ENCODE measurements at regions not wholly inside any gene's neighbourhood (a gene's known extent, or its start where the extent isn't known, plus 50 kb on each side); places are given as distances from the start of the nearest gene placed in this dataset.

DNA sequence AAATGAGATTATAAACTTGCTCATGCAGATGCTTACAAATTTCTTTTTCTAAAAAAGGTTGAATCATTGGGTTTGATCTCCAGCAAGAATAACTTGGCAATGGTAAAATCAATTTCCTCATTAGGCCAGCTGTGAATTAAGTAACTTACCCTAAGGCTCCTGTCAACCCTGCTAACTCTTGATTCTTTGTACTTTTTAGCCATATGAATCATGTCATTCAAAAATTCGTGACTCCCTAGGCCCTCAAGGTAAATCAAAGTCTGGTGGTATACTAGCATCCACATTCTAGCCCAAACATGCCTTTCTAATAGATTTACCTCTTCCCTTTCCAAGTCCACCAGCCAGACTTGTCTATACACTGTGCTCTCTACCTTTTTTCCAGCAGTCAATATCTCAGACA is 420.8 kb upstream of the BRINP1 start:
- Histone ChIP-seq H3K4me2 (ENCODE audit: low read depth, low read length) (no peak overlapping the region), H3F3A (ENCODE audit: insufficient read depth, low read length) (no peaks in the 10 kb centered on the region), H3K27me3 (replicated peaks; ENCODE audit: insufficient read depth, low read length) (no peaks in the 10 kb centered on the region), H3K4me3 (ENCODE audit: low read length) (no peak overlapping the region), H2AFZ (ENCODE audit: low read length) (no peak overlapping the region), H3K9me3 (replicated peaks; ENCODE audit: insufficient read depth, low read length) (no peaks in the 10 kb centered on the region), H3K4me1 (ENCODE audit: low read length) (no peaks in the 10 kb centered on the region), H3K79me2 (ENCODE audit: low read length) (no peaks in the 10 kb centered on the region), H3K36me3 (replicated peaks; ENCODE audit: insufficient read depth, low read length) (no peaks in the 10 kb centered on the region), H4K20me1 (ENCODE audit: insufficient read depth, low read length) (no peaks in the 10 kb centered on the region), H3K9me2 (replicated peaks; ENCODE audit: insufficient read depth, low read length) (no peaks in the 10 kb centered on the region), H3K27ac (ENCODE audit: low read length) (no peak overlapping the region), H3K9ac (ENCODE audit: low read length) (no peak overlapping the region)
- no peak for TF ChIP-seq EZH2phosphoT487 (IDR thresholded peaks at IDR 0.05; ENCODE audit: low read length)
- TF ChIP-seq, protein P1, sequence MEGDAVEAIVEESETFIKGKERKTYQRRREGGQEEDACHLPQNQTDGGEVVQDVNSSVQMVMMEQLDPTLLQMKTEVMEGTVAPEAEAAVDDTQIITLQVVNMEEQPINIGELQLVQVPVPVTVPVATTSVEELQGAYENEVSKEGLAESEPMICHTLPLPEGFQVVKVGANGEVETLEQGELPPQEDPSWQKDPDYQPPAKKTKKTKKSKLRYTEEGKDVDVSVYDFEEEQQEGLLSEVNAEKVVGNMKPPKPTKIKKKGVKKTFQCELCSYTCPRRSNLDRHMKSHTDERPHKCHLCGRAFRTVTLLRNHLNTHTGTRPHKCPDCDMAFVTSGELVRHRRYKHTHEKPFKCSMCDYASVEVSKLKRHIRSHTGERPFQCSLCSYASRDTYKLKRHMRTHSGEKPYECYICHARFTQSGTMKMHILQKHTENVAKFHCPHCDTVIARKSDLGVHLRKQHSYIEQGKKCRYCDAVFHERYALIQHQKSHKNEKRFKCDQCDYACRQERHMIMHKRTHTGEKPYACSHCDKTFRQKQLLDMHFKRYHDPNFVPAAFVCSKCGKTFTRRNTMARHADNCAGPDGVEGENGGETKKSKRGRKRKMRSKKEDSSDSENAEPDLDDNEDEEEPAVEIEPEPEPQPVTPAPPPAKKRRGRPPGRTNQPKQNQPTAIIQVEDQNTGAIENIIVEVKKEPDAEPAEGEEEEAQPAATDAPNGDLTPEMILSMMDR (IDR thresholded peaks at IDR 0.05; ENCODE audit: low read length) = no peak
- no peak for TF ChIP-seq EZH2 (optimal IDR thresholded peaks at IDR 0.05; ENCODE audit: low read depth, low read length)
- no peak for DNase-seq

DNA sequence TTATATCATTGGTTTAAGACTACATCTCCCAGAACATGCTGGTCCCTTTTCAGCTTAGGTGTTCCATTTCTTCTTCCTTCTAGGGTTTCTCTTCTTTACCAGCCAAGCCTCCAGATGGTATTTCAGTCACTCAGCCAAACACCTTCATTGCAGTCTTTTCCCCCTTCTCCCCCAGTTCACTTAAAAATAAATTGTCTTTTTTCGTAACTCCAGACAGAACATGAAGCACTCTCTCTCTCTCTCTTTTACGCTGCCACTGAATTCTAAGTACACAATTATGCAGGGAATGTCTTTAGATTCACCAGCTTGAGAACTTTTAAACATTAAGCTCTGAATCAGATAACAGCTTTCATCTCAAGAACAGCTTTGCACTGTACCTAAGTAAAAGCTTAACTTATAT is 419.7 kb upstream of the BRINP1 start:
- Histone ChIP-seq H3F3A (ENCODE audit: insufficient read depth, low read length) (no peaks in the 10 kb centered on the region), H3K4me2 (ENCODE audit: low read depth, low read length) (no peak overlapping the region), H3K4me1 (ENCODE audit: low read length) (no peaks in the 10 kb centered on the region), H3K9me3 (replicated peaks; ENCODE audit: insufficient read depth, low read length) (no peaks in the 10 kb centered on the region), H3K9me2 (replicated peaks; ENCODE audit: insufficient read depth, low read length) (no peaks in the 10 kb centered on the region), H3K4me3 (ENCODE audit: low read length) (no peak overlapping the region), H3K36me3 (replicated peaks; ENCODE audit: insufficient read depth, low read length) (no peaks in the 10 kb centered on the region), H4K20me1 (ENCODE audit: insufficient read depth, low read length) (no peaks in the 10 kb centered on the region), H2AFZ (ENCODE audit: low read length) (no peak overlapping the region), H3K27me3 (replicated peaks; ENCODE audit: insufficient read depth, low read length) (no peaks in the 10 kb centered on the region), H3K27ac (ENCODE audit: low read length) (no peak overlapping the region), H3K9ac (ENCODE audit: low read length) (no peak overlapping the region), H3K79me2 (ENCODE audit: low read length) (no peaks in the 10 kb centered on the region)
- DNase-seq = no peak
- TF ChIP-seq EZH2 (optimal IDR thresholded peaks at IDR 0.05; ENCODE audit: low read depth, low read length) (no peak), EZH2phosphoT487 (IDR thresholded peaks at IDR 0.05; ENCODE audit: low read length) (no peak)
- TF ChIP-seq, protein P1 (IDR thresholded peaks at IDR 0.05; ENCODE audit: low read length) = no peak

DNA sequence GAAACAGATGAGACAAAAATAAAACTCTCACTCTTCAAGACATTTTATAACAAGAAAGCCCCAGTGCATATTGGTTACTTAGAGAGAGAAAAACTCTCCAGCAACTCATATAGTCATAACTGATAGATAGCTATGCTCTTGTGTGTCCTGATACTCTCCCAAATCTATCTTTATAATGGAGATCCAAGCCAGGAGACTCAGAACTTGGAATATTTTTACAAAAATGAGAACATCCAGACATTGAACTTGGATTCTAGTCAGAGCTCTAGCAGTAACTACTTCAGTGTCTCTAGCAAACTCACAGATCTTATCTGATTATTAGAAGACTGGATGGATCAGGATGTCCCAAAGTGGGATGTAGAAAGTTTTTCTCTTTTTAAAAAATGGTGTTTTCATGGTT is 412.7 kb upstream of the BRINP1 start:
- Histone ChIP-seq H3K9me3 (replicated peaks; ENCODE audit: insufficient read depth, low read length) (no peaks in the 10 kb centered on the region), H3F3A (ENCODE audit: insufficient read depth, low read length) (no peaks in the 10 kb centered on the region), H4K20me1 (ENCODE audit: insufficient read depth, low read length) (no peaks in the 10 kb centered on the region), H3K9ac (ENCODE audit: low read length) (no peak overlapping the region), H3K36me3 (replicated peaks; ENCODE audit: insufficient read depth, low read length) (no peaks in the 10 kb centered on the region), H3K4me2 (ENCODE audit: low read depth, low read length) (no peak overlapping the region), H3K9me2 (replicated peaks; ENCODE audit: insufficient read depth, low read length) (no peaks in the 10 kb centered on the region), H3K4me3 (ENCODE audit: low read length) (no peak overlapping the region), H3K79me2 (ENCODE audit: low read length) (no peaks in the 10 kb centered on the region), H2AFZ (ENCODE audit: low read length) (no peak overlapping the region), H3K27ac (ENCODE audit: low read length) (no peak overlapping the region), H3K4me1 (ENCODE audit: low read length) (no peaks in the 10 kb centered on the region), H3K27me3 (replicated peaks; ENCODE audit: insufficient read depth, low read length) (no peaks in the 10 kb centered on the region)
- no peak for TF ChIP-seq EZH2phosphoT487 (IDR thresholded peaks at IDR 0.05; ENCODE audit: low read length)
- TF ChIP-seq, protein P1 (IDR thresholded peaks at IDR 0.05; ENCODE audit: low read length) = no peak
- TF ChIP-seq EZH2 (optimal IDR thresholded peaks at IDR 0.05; ENCODE audit: low read depth, low read length) = no peak
- no peak for DNase-seq

Data from MM.1S (cell line).